HepG2 (cell line): ENCODE measurements at regions not wholly inside any gene's neighbourhood (a gene's known extent, or its start where the extent isn't known, plus 50 kb on each side); places are given as distances from the start of the nearest gene placed in this dataset.

ENCODE experiments used
- ATAC-seq: fragments of 200-7000 bp; cut with Tn5 transposase; 3 replicates; pipeline ENCODE4 v1.9.1; 2020; ENCODE audit warnings: mild to moderate bottlenecking, moderate library complexity
- BruUV-seq: library from RNA; stranded (reverse); fragments of 400-500 nt; replicated peaks from 2 replicates; lab custom pipeline; 2021; lab: Mats Ljungman, UMichigan
- CTCF ChIA-PET: fragments of 300-600 bp; formaldehyde crosslinking; extraction: SDS; loops from one replicate; lab custom pipeline; 2021; ENCODE audit warnings: low total read pairs, inconsistent platforms, low intra/inter-chr PET ratio; lab: Yijun Ruan, JAX
- POLR2A ChIA-PET: fragments of 350-600 bp; sonication (Branson Sonifier 250); formaldehyde crosslinking; loops from one replicate; lab custom pipeline; 2020; ENCODE audit warnings: antibody characterized with exemption, inconsistent platforms; lab: Yijun Ruan, JAX
- DNase-seq: peaks from one replicate; pipeline ENCODE4 v3.0.0-alpha.2; 2015; ENCODE audit warnings: low spot score
- FAIRE-seq: peaks from 3 replicates; lab custom pipeline; 2011; peaks lifted over from hg19 to GRCh38; lab: Jason Lieb, UNC
- H2AFZ ChIP-seq: one replicate; pipeline ENCODE4 v1.6.1; 2011; ENCODE audit warnings: low read length, inconsistent platforms
- H3K27ac ChIP-seq: fragments of 300-600 bp; 3 replicates; pipeline ENCODE4 v1.8.0; 2011; ENCODE audit warnings: mixed run types, mild to moderate bottlenecking, mixed read lengths, low read length, inconsistent platforms; ENCODE audit not compliant: insufficient read depth; ENCODE audit errors: extremely low read length
- H3K27me3 ChIP-seq, 2 experiments: fragments of 200-600 bp in 1 of 2; 2 replicates in 1 of 2; 3 replicates in 1 of 2; pipeline versions ENCODE4 v1.6.0 to v1.8.0; 2011; ENCODE audit warnings: low read length in 2 of 2, mild to moderate bottlenecking in 2 of 2, moderate library complexity in 2 of 2, inconsistent platforms in 1 of 2; ENCODE audit not compliant: insufficient read depth in 2 of 2, control insufficient read depth in 1 of 2
- H3K36me3 ChIP-seq, 2 experiments: fragments of 200-600 bp in 1 of 2; replicated peaks in 1 of 2; 2 replicates in 1 of 2; 3 replicates in 1 of 2; pipeline versions ENCODE4 v1.5.1 to v1.8.0; 2011; ENCODE audit warnings: low read length in 2 of 2, inconsistent platforms in 1 of 2; ENCODE audit not compliant: insufficient read depth in 2 of 2, control insufficient read depth in 1 of 2
- H3K4me1 ChIP-seq: 2 replicates; pipeline ENCODE4 v1.5.1; 2012; ENCODE audit warnings: low read length, inconsistent platforms; ENCODE audit not compliant: insufficient read depth
- H3K4me2 ChIP-seq: 2 replicates; pipeline ENCODE4 v1.6.0; 2011; ENCODE audit warnings: low read depth, low read length, inconsistent platforms
- H3K4me3 ChIP-seq, 3 experiments: fragments of 200-600 bp in 1 of 3; sonication (generic), shearing (Covaris generic) in 1 of 3; replicated peaks in 1 of 3; 2 replicates each; pipeline ENCODE4 v1.5.1; 2011 to 2016; ENCODE audit warnings: low read length in 3 of 3, inconsistent platforms in 2 of 3, low read depth in 2 of 3, mild to moderate bottlenecking in 2 of 3, control low read depth in 1 of 3, mixed read lengths in 1 of 3; ENCODE audit not compliant: insufficient read depth in 1 of 3
- H3K79me2 ChIP-seq: one replicate; pipeline ENCODE4 v1.6.1; 2011; ENCODE audit warnings: low read length, inconsistent platforms; ENCODE audit not compliant: insufficient read depth
- H3K9ac ChIP-seq: 2 replicates; pipeline ENCODE4 v1.6.0; 2011; ENCODE audit warnings: mild to moderate bottlenecking, low read depth, low read length, inconsistent platforms; ENCODE audit not compliant: insufficient read depth
- H3K9me3 ChIP-seq: 2 replicates; pipeline ENCODE4 v1.5.1; 2012; ENCODE audit warnings: mild to moderate bottlenecking, low read length
- H4K20me1 ChIP-seq: 2 replicates; pipeline ENCODE4 v1.6.0; 2011; ENCODE audit warnings: inconsistent platforms, mild to moderate bottlenecking, low read length, moderate library complexity; ENCODE audit not compliant: insufficient read depth
- HMG20B ChIP-seq: conservative IDR thresholded peaks from 2 replicates; pipeline ENCODE4 v1.6.1; 2016; ENCODE audit warnings: missing genetic modification reagents, missing compliant biosample characterization
- MAFG ChIP-seq: sonication (generic); formaldehyde crosslinking; IDR thresholded peaks from 2 replicates; pipeline ENCODE4 v1.5.1; 2020; ENCODE audit warnings: mild to moderate bottlenecking, missing genetic modification reagents
- POLR2G ChIP-seq: fragments of 200-400 bp; formaldehyde crosslinking; IDR thresholded peaks from 2 replicates; pipeline ENCODE4 v1.6.1; 2018; ENCODE audit warnings: mild to moderate bottlenecking, low read depth, low read length, moderate library complexity
- TEAD3 ChIP-seq: optimal IDR thresholded peaks from 2 replicates; pipeline ENCODE3; 2016; ENCODE audit warnings: borderline replicate concordance
- ZNF460 ChIP-seq: sonication (generic); formaldehyde crosslinking; IDR thresholded peaks from 2 replicates; pipeline ENCODE4 v1.5.1; 2020; ENCODE audit warnings: missing genetic modification reagents, mild to moderate bottlenecking, borderline replicate concordance
- ZNF747 ChIP-seq: sonication (generic); formaldehyde crosslinking; IDR thresholded peaks from 2 replicates; pipeline ENCODE4 v1.8.1; 2023; ENCODE audit warnings: missing genetic modification reagents, mild to moderate bottlenecking, borderline replicate concordance
- ZNF792 ChIP-seq: IDR thresholded peaks from 2 replicates; pipeline ENCODE4 v1.6.1; 2016
- WGBS: methylation state at CpG from one replicate; pipeline ENCODE4 v1.1.6; 2017; ENCODE audit warnings: low lambda C conversion rate; 5-methylcytosine and 5-hydroxymethylcytosine counted together
- in situ Hi-C: cut with HindIII; loops from 2 replicates; pipeline ENCODE4 v1.10.0; 2017; ENCODE audit warnings: low pct_unique_long_range_greater_than_20kb; ENCODE audit not compliant: extremely low pct_ligation_motif_present
- intact Hi-C: fragments of 100-400 bp; cut with micrococcal nuclease; formaldehyde crosslinking; loops from one replicate; pipeline ENCODE4 v1.10.0; 2022; ENCODE audit not compliant: unreplicated experiment
- TF ChIP-seq, protein P1 (sequence below): IDR thresholded peaks from 2 replicates; pipeline ENCODE4 v1.6.1; 2016; ENCODE audit warnings: missing compliant biosample characterization, missing genetic modification reagents, borderline replicate concordance
- TF ChIP-seq, protein P2 (sequence below): sonication (generic); formaldehyde crosslinking; IDR thresholded peaks from 2 replicates; pipeline ENCODE4 v1.5.0; 2020; ENCODE audit warnings: mild to moderate bottlenecking, missing genetic modification reagents
- TF ChIP-seq, protein P3 (sequence below): sonication (generic); formaldehyde crosslinking; IDR thresholded peaks from 2 replicates; pipeline ENCODE4 v1.4.0; 2020; ENCODE audit warnings: missing genetic modification reagents, low read depth, mild to moderate bottlenecking, borderline replicate concordance
- TF ChIP-seq, protein P4 (sequence below): sonication (generic); formaldehyde crosslinking; IDR thresholded peaks from 2 replicates; pipeline ENCODE4 v1.4.0; 2020; ENCODE audit warnings: missing genetic modification reagents
- TF ChIP-seq, protein P5 (sequence below): sonication (generic); formaldehyde crosslinking; IDR thresholded peaks from 2 replicates; pipeline ENCODE4 v1.8.1; 2023; ENCODE audit warnings: mild to moderate bottlenecking, missing genetic modification reagents, borderline replicate concordance

DNA sequence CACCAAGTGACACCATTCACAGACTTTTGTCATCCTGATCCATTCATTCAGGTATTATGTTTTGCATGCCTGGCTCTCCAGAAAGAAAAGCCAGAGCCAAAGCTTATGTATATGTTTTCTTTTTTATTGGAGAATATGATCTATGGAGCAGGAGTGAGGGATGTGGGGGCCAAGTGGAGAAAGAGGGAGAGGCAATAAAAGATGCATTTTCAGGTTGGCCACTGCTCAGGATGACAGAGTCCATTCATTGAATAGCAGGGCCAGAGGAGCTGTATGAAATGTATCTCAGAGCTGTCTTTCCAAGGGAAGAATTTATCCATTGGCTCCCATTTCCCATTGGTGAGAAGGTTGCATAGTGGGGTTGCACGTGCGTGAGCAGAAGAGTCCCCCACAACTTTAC, 416.1 kb downstream of the ATP23 start:
- intact Hi-C loops (no loop called here), in situ Hi-C loops (no loop called here)
- Histone ChIP-seq H4K20me1 (no peaks in the 10 kb centered on the region), H3K27ac (no peak overlapping the region), H3K9me3 (no peaks in the 10 kb centered on the region), H3K27me3 (no peaks in the 10 kb centered on the region), H3K36me3 (no peaks in the 10 kb centered on the region), H3K4me1 (no peaks in the 10 kb centered on the region), H3K4me3 (no peak overlapping the region), H3K9ac (no peak overlapping the region), H3K79me2 (no peaks in the 10 kb centered on the region), H3K4me2 (no peak overlapping the region), H2AFZ (no peak overlapping the region)
- FAIRE-seq: no peak
- TF ChIP-seq TEAD3 (CRISPR knock-in tag): no peak
- TF ChIP-seq, protein P1, sequence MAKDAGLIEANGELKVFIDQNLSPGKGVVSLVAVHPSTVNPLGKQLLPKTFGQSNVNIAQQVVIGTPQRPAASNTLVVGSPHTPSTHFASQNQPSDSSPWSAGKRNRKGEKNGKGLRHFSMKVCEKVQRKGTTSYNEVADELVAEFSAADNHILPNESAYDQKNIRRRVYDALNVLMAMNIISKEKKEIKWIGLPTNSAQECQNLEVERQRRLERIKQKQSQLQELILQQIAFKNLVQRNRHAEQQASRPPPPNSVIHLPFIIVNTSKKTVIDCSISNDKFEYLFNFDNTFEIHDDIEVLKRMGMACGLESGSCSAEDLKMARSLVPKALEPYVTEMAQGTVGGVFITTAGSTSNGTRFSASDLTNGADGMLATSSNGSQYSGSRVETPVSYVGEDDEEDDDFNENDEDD (CRISPR knock-in tag): no peak
- TF ChIP-seq ZNF460: no peak
- no TSS peak for BruUV-seq
- WGBS: 0% methylated on average over 2 of the region's 2 CpGs
- CTCF ChIA-PET: no interaction called here
- POLR2A ChIA-PET: no interaction called here
- ATAC-seq: no peak
- no peak for DNase-seq

DNA sequence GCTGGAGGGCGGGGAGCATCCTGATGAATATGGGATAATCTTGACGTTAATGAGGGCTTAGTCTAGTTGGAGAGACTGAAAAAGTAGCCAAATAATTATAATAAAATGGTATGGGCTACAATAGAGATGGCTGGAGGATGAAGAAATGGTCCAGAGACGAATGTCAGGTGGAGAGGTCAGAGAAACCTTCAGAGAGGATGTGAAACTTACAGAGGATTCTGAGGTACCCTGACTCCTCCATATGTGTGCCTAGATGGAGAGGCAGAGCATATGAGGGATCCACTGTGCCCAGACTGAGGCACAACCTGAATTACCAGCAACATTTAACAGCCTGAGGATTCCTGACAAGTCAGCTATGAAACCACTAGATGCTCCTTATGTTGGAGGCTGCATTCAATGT, 417.0 kb downstream of the ATP23 start:
- in situ Hi-C loops (no loop called here), intact Hi-C loops (no loop called here)
- Histone ChIP-seq H3K9ac (no peak overlapping the region), H3K27ac (no peak overlapping the region), H3K79me2 (no peaks in the 10 kb centered on the region), H3K27me3 (no peaks in the 10 kb centered on the region), H3K4me1 (no peaks in the 10 kb centered on the region), H3K4me3 (no peak overlapping the region), H3K36me3 (no peaks in the 10 kb centered on the region), H4K20me1 (no peaks in the 10 kb centered on the region), H3K9me3 (no peaks in the 10 kb centered on the region), H2AFZ (no peak overlapping the region), H3K4me2 (no peak overlapping the region)
- ATAC-seq: no peak
- WGBS: 0% methylated on average over 3 of the region's 3 CpGs
- DNase-seq: no peak
- no TSS peak for BruUV-seq
- POLR2A ChIA-PET: no interaction called here
- no peak for FAIRE-seq
- CTCF ChIA-PET: no interaction called here
- TF ChIP-seq, protein P2, sequence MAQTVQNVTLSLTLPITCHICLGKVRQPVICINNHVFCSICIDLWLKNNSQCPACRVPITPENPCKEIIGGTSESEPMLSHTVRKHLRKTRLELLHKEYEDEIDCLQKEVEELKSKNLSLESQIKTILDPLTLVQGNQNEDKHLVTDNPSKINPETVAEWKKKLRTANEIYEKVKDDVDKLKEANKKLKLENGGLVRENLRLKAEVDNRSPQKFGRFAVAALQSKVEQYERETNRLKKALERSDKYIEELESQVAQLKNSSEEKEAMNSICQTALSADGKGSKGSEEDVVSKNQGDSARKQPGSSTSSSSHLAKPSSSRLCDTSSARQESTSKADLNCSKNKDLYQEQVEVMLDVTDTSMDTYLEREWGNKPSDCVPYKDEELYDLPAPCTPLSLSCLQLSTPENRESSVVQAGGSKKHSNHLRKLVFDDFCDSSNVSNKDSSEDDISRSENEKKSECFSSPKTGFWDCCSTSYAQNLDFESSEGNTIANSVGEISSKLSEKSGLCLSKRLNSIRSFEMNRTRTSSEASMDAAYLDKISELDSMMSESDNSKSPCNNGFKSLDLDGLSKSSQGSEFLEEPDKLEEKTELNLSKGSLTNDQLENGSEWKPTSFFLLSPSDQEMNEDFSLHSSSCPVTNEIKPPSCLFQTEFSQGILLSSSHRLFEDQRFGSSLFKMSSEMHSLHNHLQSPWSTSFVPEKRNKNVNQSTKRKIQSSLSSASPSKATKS (CRISPR knock-in tag): no peak
- TF ChIP-seq ZNF747 (no peak), MAFG (CRISPR knock-in tag) (no peak), HMG20B (no peak), POLR2G (no peak), ZNF792 (CRISPR knock-in tag) (no peak)
- TF ChIP-seq, protein P3, sequence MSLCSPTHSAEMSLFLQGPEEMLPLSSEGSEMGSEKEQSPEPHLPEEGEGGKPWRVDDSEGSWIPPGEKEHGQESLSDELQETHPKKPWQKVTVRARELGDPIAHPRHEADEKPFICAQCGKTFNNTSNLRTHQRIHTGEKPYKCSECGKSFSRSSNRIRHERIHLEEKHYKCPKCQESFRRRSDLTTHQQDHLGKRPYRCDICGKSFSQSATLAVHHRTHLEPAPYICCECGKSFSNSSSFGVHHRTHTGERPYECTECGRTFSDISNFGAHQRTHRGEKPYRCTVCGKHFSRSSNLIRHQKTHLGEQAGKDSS (CRISPR knock-in tag): no peak
- TF ChIP-seq, protein P4, sequence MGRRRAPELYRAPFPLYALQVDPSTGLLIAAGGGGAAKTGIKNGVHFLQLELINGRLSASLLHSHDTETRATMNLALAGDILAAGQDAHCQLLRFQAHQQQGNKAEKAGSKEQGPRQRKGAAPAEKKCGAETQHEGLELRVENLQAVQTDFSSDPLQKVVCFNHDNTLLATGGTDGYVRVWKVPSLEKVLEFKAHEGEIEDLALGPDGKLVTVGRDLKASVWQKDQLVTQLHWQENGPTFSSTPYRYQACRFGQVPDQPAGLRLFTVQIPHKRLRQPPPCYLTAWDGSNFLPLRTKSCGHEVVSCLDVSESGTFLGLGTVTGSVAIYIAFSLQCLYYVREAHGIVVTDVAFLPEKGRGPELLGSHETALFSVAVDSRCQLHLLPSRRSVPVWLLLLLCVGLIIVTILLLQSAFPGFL (CRISPR knock-in tag): no peak
- TF ChIP-seq, protein P5, sequence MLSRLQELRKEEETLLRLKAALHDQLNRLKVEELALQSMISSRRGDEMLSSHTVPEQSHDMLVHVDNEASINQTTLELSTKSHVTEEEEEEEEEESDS: no peak
